GM18870 (cell line): ENCODE measurements at regions not wholly inside any gene's neighbourhood (a gene's known extent, or its start where the extent isn't known, plus 50 kb on each side); places are given as distances from the start of the nearest gene placed in this dataset.
"Not testable (repeated sequence)": the region's sequence is repeated elsewhere in the genome, so short reads cannot be mapped to it uniquely, and the experiment has no call there.

ENCODE experiments used
- ATAC-seq: cut with Tn5 transposase; IDR thresholded peaks from one replicate; pipeline ENCODE4 v1.9.1; 2021; ENCODE audit warnings: moderate library complexity; ENCODE audit not compliant: unreplicated experiment

DNA sequence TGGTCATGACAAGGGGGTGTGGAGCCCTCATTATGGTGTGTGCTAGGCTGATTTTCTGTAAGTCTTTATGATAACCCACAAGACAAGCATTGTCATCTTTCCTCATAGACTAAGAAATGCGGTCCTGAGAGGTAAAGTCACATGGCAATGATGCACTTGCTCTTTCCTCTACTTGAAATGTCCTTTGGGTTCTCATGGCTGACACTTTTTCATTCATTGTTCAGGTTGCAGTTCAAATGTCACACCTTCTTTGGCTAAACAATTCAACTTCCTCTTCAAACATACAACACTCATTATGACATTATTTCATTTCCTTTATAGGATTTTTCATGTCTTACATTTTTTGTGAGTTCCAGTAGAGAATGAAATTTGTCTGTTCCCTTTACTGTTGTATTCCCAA is 323.6 kb upstream of the PRR16 start:
- no peak for ATAC-seq

DNA sequence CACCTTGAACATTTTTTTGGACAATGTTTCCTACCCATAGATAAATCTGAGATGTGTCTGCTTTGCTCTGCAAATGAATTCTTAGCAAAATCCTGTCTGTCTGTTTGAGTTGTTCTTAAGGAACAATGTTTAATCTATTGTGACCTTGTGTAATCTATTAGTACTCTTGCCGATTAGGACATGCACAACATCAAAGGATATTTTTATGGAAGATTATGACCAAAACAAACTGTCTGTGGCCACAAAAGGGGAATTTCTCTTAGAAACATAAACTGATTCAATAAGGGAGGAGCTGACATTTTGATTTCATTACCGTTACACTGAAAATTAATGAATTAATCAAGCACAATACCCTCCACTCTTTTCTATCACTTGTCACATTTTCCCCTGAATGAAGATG is 323.0 kb upstream of the PRR16 start:
- ATAC-seq: no peak

DNA sequence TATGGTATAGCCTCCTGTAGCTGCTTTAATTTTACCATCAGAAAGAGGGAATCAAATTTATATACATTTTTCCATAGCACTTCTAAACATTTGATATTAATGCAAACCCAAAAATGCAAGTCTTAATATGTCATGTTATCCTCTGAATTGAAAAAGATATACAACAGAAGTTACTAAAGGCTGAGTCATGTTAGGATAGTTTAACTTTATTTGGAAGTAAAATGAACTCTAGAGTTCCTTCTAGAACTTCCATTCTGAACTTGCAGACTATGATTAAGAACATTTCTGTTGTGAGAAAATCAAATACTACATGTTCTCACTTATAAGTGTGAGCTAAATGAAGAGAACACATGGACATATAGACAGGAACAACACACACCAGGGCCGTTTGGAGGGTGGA is 317.3 kb upstream of the PRR16 start:
- no peak for ATAC-seq

DNA sequence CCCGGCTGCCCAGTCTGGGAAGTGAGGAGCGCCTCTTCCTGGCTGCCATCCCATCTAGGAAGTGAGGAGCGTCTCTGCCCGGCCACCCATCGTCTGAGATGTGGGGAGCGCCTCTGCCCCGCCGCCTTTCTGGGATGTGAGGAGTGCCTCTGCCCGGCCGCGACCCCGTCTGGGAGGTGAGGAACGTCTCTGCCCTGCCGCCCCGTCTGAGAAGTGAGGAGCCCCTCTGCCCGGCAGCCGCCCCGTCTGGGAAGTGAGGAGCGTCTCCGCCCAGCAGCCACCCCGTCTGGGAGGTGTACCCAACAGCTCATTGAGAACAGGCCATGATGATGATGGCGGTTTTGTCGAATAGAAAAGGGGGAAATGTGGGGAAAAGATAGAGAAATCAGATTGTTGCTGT is 316.2 kb upstream of the PRR16 start:
- ATAC-seq: not testable (repeated sequence)

DNA sequence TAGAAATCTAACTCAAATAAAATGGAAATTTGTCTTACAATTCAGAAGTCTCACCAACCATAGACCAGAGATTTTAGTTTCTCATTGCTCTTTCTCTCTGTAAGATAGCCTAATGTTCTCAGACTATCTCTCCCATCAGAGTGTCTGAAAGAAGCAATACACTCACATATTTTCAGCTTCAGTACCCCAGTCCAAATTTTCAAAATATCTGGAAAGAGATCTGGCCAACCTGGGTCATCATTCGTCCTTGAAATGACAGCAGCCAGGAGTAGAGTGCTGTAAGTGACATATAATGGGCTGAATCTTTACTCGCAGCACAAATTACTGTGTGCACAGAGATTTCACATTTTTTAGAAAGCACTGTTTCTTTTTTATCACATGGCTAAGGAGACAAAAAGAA is 313.3 kb upstream of the PRR16 start:
- no peak for ATAC-seq

DNA sequence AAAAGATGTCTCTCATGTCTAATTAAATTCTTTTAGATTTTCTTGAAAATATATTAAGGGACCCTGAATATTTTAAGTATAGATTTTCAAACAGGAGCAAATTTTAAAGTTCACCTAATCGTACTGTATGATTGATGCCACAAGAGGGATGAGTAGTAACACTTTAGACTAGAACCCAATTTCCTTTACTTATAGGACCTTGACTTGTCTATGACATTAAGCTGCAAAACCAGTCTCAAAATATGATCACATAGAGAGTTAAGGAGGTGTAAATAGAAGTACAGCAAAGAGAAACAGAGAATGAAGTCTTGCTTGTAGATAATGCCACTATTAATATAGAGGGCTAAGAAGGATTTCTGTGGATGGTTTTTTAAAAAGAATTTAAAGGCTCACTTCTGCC is 312.9 kb upstream of the PRR16 start:
- ATAC-seq: no peak

DNA sequence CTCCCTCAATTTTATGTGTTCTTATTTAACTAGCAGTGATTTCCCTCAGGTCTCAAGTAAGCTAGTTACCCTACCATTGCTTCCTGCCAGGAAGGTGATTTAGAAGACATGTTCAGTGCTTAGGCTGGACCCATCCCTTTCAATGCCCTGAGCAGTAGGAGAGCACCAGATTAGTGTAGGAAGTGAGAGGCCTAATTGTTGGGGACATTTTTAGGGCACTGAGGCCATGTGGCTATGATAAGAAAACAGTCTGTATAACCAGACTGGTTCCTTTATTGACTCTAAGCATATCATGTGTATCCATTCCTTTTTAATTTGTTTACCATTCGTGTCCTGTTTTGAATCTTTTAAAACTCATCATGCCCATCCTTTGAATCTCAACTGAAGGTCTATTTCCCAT is 312.3 kb upstream of the PRR16 start:
- no peak for ATAC-seq

DNA sequence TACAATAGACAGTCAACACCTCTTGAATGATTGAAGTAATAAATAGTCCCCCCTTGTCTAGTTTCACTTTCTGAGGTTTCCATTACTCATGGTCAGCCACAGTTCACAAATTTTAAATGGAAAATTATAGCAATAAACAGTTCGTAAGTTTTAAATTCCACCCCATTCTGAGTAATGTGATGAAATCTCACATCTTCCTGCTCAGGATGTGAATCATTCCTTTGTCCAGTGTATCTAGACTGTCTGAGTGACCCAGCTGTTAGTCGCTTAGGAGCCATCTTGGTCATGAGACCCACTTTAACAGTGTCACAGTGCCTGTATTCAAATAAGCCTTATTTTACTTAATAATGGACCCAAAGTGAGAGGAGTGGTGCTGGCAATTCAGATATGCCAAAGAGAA is 311.6 kb upstream of the PRR16 start:
- ATAC-seq: no peak

DNA sequence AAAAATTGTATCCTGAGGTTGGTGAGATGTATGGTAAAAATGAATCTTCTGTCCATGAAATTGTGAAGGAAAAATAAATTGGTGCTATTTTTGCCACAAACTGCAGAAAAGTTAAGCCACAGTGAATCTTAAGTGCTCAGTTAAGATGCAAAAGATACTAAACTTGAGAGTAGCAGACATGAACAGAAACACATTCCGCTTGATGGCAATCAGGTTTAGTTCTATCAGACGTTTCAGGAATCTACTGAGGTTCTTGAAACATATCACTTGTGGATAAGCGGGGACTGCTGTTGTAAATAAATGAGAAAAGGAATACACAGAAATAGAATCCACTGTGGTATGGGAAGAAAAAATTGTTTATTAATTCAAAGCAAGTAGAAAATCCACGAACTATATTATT is 311.2 kb upstream of the PRR16 start:
- ATAC-seq: no peak

DNA sequence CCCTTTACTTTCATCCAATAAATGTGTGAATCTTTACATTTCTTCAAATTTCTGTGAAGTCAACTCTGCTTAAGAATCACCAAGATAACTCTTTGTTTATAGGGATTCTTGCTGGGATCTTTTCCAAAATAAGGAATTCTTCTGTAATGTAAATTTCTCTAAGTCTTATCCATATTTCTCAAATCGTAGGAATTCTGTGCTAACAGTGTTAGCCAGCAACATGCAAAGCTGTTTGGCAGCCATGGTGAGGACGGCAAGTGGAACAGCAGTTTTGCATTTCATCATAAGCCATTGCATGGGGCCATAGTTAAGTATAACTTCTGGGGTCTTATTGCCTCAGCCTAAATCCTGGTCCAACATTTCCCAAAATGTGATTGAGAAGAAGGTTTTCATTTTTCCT is 310.5 kb upstream of the PRR16 start:
- no peak for ATAC-seq

DNA sequence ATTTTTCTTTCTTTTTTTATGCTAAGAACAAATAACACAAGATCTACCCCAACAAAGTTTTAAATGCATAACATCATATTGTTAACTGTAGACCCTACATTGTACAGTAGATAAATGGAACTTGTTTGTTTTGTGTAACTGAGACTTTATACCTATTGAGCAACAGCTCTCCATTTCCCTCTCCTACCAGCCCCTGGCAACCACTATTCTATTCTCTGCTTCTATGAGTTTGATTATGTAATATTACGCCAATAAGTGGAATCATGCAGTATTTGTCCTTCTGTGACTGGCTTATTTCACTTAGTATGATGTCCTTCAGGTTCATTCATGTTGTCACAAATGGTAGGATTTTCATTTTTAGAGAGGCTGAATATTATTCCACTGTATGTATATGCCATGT is 308.2 kb upstream of the PRR16 start:
- no peak for ATAC-seq

DNA sequence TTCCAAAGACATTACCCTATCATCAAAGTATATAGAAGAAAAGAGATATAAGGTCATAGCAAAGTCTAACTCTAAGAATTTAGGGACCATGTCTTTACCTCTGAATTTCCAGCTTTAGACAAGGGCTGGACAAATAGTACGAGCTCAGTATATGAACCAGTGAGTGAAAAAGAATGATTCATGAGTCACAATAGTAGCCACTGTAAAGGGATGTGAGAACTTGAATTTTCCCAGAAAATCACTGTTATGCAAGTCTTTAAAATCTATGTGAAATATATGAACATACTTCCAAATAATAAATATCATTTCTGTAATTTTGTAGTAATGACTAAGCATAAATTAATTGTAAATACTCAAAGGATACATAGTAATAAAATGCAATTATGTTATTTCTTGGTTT is 305.9 kb upstream of the PRR16 start:
- ATAC-seq: no peak

DNA sequence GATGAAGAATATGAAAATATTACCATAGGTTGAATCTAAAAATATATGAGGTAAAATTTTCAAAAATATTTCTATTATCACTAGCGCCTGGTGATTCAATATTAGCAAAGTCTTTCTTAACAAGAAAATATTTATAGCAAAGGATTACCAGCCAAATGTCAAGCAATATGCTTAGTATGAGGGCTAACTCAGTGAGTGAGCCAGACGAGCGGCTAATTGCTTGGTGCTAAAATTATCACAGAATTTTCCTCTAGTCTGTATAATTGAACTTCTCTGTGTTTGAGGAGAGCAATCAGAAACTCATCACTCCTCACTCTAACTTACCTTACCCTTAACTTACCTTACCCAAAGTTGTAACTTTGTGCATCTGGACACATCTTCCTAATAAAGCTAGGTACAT is 304.9 kb upstream of the PRR16 start:
- ATAC-seq: no peak

DNA sequence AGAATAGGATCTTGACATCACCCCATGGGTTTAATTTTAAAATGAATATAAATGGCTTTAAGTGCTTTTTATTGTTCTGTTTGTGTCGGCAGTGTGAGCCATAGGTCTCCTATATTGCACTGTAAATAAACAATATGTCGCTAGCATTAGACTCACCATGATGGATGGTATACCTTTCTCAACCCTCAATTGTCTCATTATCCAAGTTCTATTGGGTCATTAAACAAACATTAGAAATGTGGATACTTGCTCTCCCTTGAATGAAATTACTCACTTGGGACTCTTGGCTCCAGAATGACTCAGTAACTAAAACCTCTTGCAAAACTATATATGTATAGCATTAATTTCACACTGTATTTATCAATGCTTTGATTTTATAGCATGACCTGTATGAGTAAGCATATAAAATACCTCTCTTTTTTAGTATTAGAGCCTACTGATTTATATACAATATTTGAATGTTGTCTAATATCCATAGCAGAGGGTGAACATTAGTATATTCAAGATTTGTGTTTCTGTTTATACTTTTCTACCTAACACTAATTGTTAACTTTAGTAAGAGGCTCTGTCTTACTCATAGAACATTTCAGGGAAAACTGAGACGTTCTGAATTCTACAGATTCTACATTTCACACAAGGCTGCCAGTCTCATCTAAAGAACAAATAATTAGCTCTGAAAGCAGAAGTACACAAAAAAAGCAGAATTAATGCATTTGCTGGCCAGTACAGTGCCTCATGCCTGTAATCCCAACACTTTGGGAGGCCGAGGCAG is 303.8 kb upstream of the PRR16 start:
- ATAC-seq: no peak

DNA sequence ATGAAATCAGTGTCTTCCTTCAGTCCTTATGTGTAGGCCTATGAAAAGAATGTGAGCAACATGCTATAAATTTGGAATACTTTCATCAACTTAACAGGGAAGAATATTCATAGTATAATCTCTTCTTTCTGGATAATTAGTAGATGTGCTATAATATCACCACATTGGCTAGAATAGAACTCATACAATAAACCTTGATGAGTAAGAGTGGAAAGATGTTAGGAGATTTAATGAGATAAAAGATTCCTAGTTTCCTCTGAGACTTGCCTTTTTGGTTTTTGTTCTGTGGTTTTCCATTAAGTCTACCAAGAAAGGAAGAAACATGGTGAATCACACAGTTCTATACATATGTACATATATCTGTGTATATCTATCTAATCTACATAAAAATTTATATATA is 301.8 kb upstream of the PRR16 start:
- no peak for ATAC-seq

DNA sequence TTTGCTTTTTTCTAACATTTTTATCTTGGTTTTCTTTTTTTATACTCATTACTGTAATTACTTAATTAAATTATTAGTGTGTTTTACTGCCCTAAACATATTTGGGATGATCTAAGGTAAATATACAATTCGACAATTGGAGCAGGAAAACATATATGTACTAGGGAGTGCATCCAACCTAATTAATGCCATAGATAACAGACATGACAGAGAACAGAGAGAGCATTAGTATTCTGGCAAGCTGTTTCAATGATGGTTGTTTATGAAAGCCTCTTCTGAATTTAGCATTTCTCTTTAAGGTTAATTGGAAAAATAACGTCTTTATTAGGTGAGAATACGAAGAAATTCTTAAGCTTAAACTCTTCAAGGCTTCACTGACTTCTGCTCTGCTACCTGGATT is 300.1 kb upstream of the PRR16 start:
- no peak for ATAC-seq

DNA sequence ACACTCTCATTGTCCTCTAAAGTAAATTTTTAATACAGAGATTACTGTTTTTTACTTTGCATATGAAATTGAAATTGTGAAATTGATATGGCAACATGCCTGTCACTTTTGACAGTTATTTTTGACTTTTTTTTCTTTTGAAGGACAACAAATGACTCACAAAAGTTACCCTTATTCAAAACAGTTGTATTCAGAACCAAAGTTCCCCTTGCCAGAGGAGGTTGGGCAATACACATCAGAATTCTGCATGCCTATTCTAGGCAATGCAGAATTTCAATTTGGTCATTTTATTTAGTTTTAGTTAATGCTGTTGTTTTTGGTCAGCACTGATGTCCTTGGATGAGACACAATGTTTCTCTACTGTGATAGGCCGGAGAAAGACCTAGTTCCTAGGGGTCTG is 299.1 kb upstream of the PRR16 start:
- ATAC-seq: peak; percentile 35

DNA sequence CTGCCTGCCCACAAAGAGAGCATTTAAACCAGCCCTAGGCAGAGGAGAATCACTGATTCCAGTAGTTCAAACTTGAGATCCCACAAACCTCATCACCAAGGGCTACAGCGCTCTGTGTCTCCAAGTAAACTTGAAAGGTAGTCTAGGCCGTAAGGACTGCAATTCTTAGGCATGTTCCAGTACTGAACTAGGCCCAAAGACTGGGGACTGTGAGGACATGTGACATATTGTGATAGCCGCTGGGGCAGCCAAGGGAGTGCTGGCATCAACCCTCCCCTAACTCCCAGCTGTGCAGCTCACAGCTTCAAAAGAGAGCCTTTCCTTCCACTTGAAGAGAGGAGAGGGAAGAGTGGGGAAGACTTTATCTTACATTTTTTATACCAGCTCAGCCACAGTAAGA is 291.0 kb upstream of the PRR16 start:
- ATAC-seq: no peak

DNA sequence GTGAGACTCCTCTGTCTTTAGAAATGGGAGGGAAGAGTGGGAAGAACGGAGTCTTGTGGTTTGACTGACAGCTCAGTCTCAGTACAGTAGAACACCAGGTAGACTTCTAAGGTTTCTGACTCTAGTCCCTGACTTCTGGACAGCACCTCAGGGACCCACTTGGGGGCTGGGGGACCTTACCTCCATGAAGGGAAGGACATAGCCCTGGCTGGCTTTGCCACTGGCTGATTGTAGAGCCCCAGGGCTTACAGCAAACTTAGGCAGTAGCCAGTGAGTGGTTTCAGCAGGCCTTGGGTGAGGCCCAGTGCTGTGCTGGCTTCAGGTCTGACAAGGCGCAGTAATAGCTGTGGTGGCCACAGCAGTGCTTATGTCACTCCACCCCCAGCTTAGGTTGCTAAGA is 290.0 kb upstream of the PRR16 start:
- no peak for ATAC-seq

DNA sequence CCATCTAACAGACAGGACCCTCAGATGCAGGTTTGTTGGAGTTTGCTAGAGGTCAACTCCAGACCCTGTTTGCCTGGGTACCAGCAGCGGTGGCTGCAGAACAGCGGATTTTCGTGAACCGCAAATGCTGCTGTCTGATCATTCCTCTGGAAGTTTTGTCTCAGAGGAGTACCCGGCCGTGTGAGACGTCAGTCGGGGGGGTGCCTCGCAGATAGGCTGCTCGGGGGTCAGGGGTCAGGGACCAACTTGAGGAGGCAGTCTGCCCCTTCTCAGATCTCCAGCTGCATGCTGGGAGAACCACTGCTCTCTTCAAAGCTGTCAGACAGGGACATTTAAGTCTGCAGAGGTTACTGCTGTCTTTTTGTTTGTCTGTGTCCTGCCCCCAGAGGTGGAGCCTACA is 282.9 kb upstream of the PRR16 start:
- ATAC-seq: not testable (repeated sequence)

DNA sequence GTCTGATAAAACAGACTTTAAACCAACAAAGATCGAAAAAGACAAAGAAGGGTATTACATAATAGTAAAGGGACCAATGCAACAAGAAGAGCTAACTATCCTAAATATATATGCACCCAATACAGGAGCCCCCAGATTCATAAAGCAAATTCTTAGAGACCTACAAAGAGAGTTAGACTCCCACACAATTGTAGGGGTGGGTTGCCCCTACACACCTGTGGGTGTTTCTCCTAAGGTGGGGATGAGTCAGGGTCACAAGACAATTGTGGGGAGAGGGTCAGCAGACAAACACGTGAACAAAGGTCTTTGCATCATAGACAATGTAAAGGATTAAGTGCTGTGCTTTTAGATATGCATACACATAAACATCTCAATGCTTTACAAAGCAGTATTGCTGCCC is 269.4 kb upstream of the PRR16 start:
- not testable (repeated sequence) for ATAC-seq

DNA sequence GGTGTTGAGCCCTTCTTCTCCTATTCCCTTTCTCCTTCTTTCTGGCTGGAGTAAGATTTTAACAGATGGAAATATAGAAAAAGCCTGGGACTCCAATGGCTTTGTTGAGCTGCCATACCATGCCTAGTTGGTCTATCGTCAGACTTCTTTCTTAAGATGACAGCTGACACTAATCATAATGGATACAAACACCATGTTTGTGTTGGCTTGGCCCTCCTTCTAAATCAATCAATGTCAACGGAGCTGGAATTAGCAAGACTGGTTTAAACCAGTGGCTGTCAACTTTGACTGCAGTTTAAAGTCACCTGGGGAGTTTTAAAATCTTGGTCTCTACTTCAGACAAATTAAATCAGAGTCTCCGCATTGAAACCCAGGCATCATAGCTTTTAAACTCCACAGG is 264.5 kb upstream of the PRR16 start:
- ATAC-seq: no peak

DNA sequence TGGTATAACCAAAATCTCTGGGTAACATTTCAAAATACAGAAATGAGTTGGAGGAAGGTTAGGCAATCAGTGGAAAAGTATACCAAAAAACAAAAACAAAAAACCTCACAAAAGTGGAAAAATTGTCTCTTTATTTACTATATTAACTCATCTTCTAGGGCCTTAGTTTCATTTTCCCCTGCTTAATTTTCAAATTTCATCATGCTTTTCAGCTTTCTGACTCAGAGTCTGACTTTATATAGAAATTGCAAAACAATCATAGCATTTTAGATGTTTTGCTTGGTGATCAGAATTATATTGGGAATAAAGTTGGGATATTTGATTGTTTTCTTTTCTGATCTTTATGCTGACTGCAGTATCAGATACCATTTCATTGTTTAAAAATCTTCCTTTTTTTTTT is 257.0 kb upstream of the PRR16 start:
- no peak for ATAC-seq
